ENCODE measurements at regions not wholly inside any gene's neighbourhood (a gene's known extent, or its start where the extent isn't known, plus 50 kb on each side); places are given as distances from the start of the nearest gene placed in this dataset.

GRCh38 chr4:18110099-18110498 is 88.5 kb upstream of the LCORL start:
- no peak for TF ChIP-seq TAF1 (IDR thresholded peaks at IDR 0.05; ENCODE audit: borderline replicate concordance, insufficient read depth, low read length)
- TF ChIP-seq POLR2AphosphoS5 (IDR thresholded peaks at IDR 0.05; ENCODE audit: low read depth, low read length), result no peak
- no peak for TF ChIP-seq FOXP2 (optimal IDR thresholded peaks at IDR 0.05; ENCODE audit: borderline replicate concordance, extremely low read depth, extremely low read length, insufficient read depth)
- no peak for TF ChIP-seq SIN3A (IDR thresholded peaks at IDR 0.05; ENCODE audit: borderline replicate concordance, insufficient read depth, low read length)
- TF ChIP-seq REST (IDR thresholded peaks at IDR 0.05; ENCODE audit: insufficient read depth in 1 of 2, low read depth in 2 of 2, low read length in 2 of 2), result no peak

GRCh38 chr4:18109676-18110075 is 88.1 kb upstream of the LCORL start:
- TF ChIP-seq SIN3A (IDR thresholded peaks at IDR 0.05; ENCODE audit: borderline replicate concordance, insufficient read depth, low read length) (no peak), FOXP2 (optimal IDR thresholded peaks at IDR 0.05; ENCODE audit: borderline replicate concordance, extremely low read depth, extremely low read length, insufficient read depth) (no peak), REST (IDR thresholded peaks at IDR 0.05; ENCODE audit: insufficient read depth in 1 of 2, low read depth in 2 of 2, low read length in 2 of 2) (no peak), POLR2AphosphoS5 (IDR thresholded peaks at IDR 0.05; ENCODE audit: low read depth, low read length) (no peak), TAF1 (IDR thresholded peaks at IDR 0.05; ENCODE audit: borderline replicate concordance, insufficient read depth, low read length) (no peak)

- TF ChIP-seq FOXP2 (optimal IDR thresholded peaks at IDR 0.05; ENCODE audit: borderline replicate concordance, extremely low read depth, extremely low read length, insufficient read depth) (no peak), REST (IDR thresholded peaks at IDR 0.05; ENCODE audit: insufficient read depth in 1 of 2, low read depth in 2 of 2, low read length in 2 of 2) (no peak), POLR2AphosphoS5 (IDR thresholded peaks at IDR 0.05; ENCODE audit: low read depth, low read length) (no peak), TAF1 (IDR thresholded peaks at IDR 0.05; ENCODE audit: borderline replicate concordance, insufficient read depth, low read length) (no peak), SIN3A (IDR thresholded peaks at IDR 0.05; ENCODE audit: borderline replicate concordance, insufficient read depth, low read length) (no peak)
Observed at GRCh38 chr4:18106620-18107019, 85.1 kb upstream of the LCORL start.

GRCh38 chr4:18105030-18106011 is 83.8 kb upstream of the LCORL start:
- no peak for TF ChIP-seq FOXP2 (optimal IDR thresholded peaks at IDR 0.05; ENCODE audit: borderline replicate concordance, extremely low read depth, extremely low read length, insufficient read depth)
- TF ChIP-seq POLR2AphosphoS5 (IDR thresholded peaks at IDR 0.05; ENCODE audit: low read depth, low read length), result no peak
- no peak for TF ChIP-seq SIN3A (IDR thresholded peaks at IDR 0.05; ENCODE audit: borderline replicate concordance, insufficient read depth, low read length)
- no peak for TF ChIP-seq TAF1 (IDR thresholded peaks at IDR 0.05; ENCODE audit: borderline replicate concordance, insufficient read depth, low read length)
- TF ChIP-seq REST (IDR thresholded peaks at IDR 0.05; ENCODE audit: insufficient read depth in 1 of 2, low read depth in 2 of 2, low read length in 2 of 2), result no peak

Measured in PFSK-1 (cell line).